ENCODE measurements at regions not wholly inside any gene's neighbourhood (a gene's known extent, or its start where the extent isn't known, plus 50 kb on each side); places are given as distances from the start of the nearest gene placed in this dataset.

GRCh38 chr13:44061876-44062275, 182.2 kb downstream of the LACC1 start:
- no peak overlapping the region for H2AFZ ChIP-seq (ENCODE audit: low read length)
- TF ChIP-seq EEA1 (CRISPR knock-in tag; IDR thresholded peaks at IDR 0.05; ENCODE audit: borderline replicate concordance) (no peak), ZFP82 (CRISPR knock-in tag; IDR thresholded peaks at IDR 0.05; ENCODE audit: borderline replicate concordance) (no peak), KDM5A (IDR thresholded peaks at IDR 0.05; ENCODE audit: borderline replicate concordance, low read length) (no peak), RARA (CRISPR knock-in tag; IDR thresholded peaks at IDR 0.05) (no peak), HMGA1 (CRISPR knock-in tag; conservative IDR thresholded peaks at IDR 0.05) (no peak), KDM4B (CRISPR knock-in tag; IDR thresholded peaks at IDR 0.05) (no peak), ZBTB49 (CRISPR knock-in tag; IDR thresholded peaks at IDR 0.05; ENCODE audit: borderline replicate concordance) (no peak), SALL2 (CRISPR knock-in tag; IDR thresholded peaks at IDR 0.05) (no peak), ZNF432 (CRISPR knock-in tag; IDR thresholded peaks at IDR 0.05; ENCODE audit: borderline replicate concordance) (no peak), PRMT3 (CRISPR knock-in tag; IDR thresholded peaks at IDR 0.05; ENCODE audit: borderline replicate concordance, low read depth) (no peak), ZNF572 (CRISPR knock-in tag; IDR thresholded peaks at IDR 0.05) (no peak)
- H3K36me3 ChIP-seq (replicated peaks in 1 of 2; ENCODE audit: control insufficient read depth in 1 of 2, insufficient read depth in 2 of 2, low read length in 2 of 2), result no peaks in the 10 kb centered on the region
- H3K27me3 ChIP-seq (ENCODE audit: control insufficient read depth in 1 of 2, insufficient read depth in 2 of 2, low read length in 2 of 2), result no peaks in the 10 kb centered on the region
- no peaks in the 10 kb centered on the region for H3K79me2 ChIP-seq (ENCODE audit: insufficient read depth, low read length)
- intact Hi-C loops (cut with micrococcal nuclease; ENCODE audit: unreplicated experiment), result no loop called here
- 50% methylated on average over 2 of the region's 3 CpGs for WGBS (ENCODE audit: low lambda C conversion rate)
- in situ Hi-C loops (cut with HindIII; ENCODE audit: extremely low pct_ligation_motif_present, low pct_unique_long_range_greater_than_20kb), result no loop called here
- no peaks in the 10 kb centered on the region for H3K9me3 ChIP-seq (ENCODE audit: low read length)
- H3K4me3 ChIP-seq (replicated peaks in 1 of 3; ENCODE audit: insufficient read depth in 1 of 3, low read depth in 2 of 3, low read length in 3 of 3), result no peak overlapping the region
- no peak overlapping the region for H3K27ac ChIP-seq (ENCODE audit: extremely low read length, insufficient read depth, low read length)
- FAIRE-seq, result no peak
- no peak overlapping the region for H3K9ac ChIP-seq (ENCODE audit: insufficient read depth, low read depth, low read length)
- CTCF ChIA-PET (ENCODE audit: low intra/inter-chr PET ratio, low total read pairs), result no interaction called here
- no peak for DNase-seq (ENCODE audit: low spot score)
- POLR2A ChIA-PET, result no interaction called here
- H3K4me1 ChIP-seq (ENCODE audit: insufficient read depth, low read length), result no peaks in the 10 kb centered on the region; the same call in 1 of the 2 replicates
- ATAC-seq, result no peak
- BruUV-seq (replicated peaks), result no TSS peak
- no peaks in the 10 kb centered on the region for H4K20me1 ChIP-seq (ENCODE audit: insufficient read depth, low read length)
- H3K4me2 ChIP-seq (ENCODE audit: low read depth, low read length), result no peak overlapping the region
